Mammary epithelial cell (primary cell): ENCODE measurements at regions not wholly inside any gene's neighbourhood (a gene's known extent, or its start where the extent isn't known, plus 50 kb on each side); places are given as distances from the start of the nearest gene placed in this dataset.

Experiments used
- CTCF ChIP-seq, 2 donors: IDR thresholded peaks in 1 of 2; conservative IDR thresholded peaks in 1 of 2; 2 replicates each; pipeline ENCODE4 v1.5.1; 2011 to 2012; ENCODE audit warnings: inconsistent platforms in 2 of 2, low read length in 2 of 2, mild to moderate bottlenecking in 2 of 2, control low read depth in 1 of 2, low read depth in 1 of 2; ENCODE audit not compliant: insufficient read depth in 1 of 2; ENCODE audit errors: extremely low read depth in 1 of 2
- EZH2 ChIP-seq: IDR thresholded peaks from 2 replicates; pipeline ENCODE4 v1.6.1; 2012; ENCODE audit warnings: low read length, inconsistent platforms, borderline replicate concordance

GRCh38 chr11:134574425-134574824, 162.4 kb upstream of the B3GAT1 start:
- TF ChIP-seq CTCF (conservative IDR thresholded peaks at IDR 0.05 in 1 of 2, IDR thresholded peaks at IDR 0.05 in 1 of 2; ENCODE audit: extremely low read depth in 1 of 2, insufficient read depth in 1 of 2, low read depth in 1 of 2, low read length in 2 of 2) (no peak), EZH2 (no peak)
